Activated T-helper 1 cell treated with Interleukin-2 at 50 U/mL for 16 hours (primary cell): ENCODE measurements at regions not wholly inside any gene's neighbourhood (a gene's known extent, or its start where the extent isn't known, plus 50 kb on each side); places are given as distances from the start of the nearest gene placed in this dataset.

ENCODE experiments used
- DNase-seq: peaks from one replicate; pipeline ENCODE4 v3.0.0-alpha.2; 2020; ENCODE audit warnings: low read depth

DNA sequence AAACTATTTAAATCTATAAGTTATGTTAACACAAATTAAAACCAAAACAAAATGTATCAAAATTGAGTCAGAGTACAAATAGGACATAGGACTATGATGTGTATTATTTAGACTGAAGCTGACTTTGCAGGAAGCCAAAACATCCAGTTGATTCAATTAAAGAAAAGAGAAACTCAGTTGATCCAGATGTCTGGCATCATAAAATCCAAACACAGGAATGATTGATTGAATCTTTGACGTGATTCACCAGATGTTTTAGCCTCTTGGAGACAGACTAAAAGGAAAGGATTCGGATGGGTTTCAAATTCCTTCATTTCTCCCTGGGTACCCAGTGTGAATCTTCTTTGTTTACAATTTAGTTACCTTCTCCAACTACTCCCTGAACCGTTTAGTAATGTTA lies 272.9 kb downstream of the IRS1 start:
- no peak for DNase-seq

DNA sequence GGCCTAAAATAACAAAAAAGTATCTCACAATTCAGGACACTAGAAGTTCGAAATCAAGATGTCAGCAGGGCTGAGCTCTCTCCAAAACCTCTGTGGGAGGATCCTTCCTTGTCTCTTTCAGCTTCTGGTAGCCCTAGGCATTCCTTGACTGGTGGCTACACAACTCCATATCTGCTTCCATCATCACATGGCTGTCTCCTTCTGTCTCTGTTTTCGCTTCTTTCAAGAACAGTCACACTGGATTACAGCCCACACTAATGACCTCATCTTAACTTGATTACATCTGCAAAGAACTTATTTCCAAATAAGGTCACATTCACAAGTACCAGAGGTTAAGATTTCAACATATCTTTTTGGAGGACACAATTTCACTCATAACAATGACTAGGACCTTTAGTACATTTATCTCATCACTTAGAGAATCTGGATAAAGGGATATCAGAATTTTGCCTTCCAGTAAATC lies 275.2 kb downstream of the IRS1 start:
- DNase-seq = no peak

DNA sequence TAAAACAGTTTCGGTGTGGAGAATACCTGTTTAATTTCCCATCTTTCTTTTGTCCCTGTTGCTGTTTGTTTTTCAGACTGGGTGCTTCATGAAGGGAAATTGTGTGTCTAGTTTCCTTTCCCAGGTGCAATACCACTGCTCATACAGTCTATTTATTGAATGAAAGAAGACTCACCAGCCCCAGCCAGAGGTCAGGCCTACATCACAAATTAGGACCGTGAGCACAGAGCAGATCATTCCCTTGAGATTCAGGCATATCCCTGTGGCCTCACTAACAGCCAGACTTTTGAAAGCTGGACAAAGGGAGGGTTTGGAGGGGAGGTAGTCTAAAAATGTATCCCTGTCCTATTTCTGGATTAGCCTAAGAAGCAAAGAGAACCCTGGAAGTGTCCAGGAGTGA lies 278.9 kb downstream of the IRS1 start:
- no peak for DNase-seq

DNA sequence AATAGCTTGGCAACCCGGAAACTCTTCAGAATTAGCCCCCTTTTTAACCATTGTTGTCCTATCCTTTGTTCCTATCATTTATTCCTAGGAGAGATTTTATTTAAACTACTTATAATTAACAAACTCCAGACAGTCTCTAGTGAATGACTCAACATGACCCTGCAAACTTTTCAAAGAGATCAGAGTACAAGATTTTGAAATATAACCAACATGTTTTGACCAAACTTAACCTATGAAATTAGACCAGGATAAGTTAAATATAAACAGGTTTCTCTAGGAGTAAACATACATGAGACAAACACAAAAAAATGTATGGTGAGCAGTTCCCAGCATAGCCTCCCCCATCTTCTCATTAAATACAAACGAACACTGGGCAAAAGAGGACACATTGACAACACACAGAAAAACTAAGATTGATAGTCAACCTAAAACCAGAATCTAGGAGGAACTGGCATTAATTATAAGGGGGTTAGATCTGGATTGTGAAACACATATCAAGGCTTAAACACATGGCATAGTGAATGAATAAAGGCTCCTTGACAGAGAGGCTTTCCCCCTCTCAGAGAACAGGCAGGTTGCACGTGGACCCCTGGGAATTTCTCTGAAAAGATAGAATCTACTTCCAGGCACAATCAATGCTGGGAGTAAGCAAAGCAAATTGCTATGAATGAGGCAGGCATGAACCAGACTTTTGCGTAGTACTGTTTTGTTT lies 284.1 kb downstream of the IRS1 start:
- no peak for DNase-seq

DNA sequence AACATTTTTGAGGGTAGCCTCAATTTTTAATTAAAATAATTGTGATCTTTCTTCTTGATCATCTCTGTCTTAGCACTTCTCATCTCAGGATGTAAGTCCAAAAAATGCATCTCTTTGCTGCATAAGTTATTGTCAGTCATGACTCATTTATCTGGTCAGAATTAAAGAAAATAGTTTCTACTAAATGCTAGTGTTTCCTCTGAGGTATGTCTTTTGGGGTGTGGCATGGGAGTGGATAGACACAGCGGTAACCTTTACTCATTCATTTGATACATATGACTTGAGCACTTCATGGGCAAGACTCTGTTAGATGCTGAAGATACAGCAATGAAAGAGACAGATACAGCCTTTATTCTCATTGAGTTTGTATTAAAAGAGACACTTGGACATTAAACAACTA lies 284.7 kb downstream of the IRS1 start:
- no peak for DNase-seq

DNA sequence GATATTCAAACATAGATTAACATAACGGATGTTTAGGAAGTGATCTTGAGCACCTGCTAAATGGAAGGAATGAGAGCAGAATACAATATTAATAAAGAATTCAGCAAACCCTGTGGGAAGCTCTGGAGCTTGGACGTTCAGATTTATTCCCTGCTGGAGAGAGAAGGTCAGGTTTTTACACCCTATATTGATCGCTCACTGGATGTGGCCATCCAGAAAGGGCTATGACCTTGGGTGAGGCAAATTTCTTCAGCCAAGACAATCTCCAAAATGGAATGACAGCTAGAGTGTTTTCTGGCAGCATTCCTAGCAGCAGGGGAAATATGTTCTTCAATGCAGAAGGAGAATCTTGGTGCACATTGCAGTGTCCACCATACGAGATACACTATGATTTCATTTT lies 288.3 kb downstream of the IRS1 start:
- DNase-seq = no peak

DNA sequence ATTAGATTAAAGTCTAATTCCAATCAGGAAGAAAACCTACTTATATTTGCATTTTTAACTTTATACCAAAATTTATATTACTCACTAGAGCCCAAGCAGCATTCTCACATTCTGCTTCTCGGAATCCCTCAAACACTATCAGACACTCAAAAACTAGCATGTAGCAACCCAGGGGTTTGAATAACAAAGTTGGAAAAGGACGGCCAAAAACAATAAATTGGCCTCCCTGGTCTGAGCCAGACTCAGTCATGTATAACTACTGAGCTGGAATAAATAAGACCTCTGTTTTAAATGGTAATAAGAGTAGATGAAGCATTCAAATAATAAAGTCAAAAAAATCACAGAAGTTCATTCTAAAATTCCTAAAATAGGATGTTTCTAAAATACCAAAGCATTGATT lies 290.9 kb downstream of the IRS1 start:
- no peak for DNase-seq

DNA sequence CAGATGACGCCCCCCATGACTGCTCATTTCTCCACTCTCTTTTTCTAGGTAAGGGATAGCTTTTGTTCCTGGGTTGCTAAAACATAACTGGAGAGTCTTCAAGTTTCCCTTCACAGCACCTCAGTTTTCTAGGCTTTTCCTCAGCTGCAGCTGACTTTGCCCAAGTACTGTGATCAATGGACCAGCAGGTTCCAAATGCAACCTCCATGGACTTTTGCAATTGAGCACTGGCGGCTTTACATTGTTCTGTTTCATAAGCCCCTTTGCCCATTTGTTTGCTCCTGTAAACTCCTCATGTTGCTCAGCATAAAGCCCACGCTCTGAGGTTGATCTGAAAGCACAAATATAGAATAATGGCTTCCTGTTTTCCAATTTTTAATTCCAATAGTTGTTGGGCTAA lies 291.6 kb downstream of the IRS1 start:
- no peak for DNase-seq

DNA sequence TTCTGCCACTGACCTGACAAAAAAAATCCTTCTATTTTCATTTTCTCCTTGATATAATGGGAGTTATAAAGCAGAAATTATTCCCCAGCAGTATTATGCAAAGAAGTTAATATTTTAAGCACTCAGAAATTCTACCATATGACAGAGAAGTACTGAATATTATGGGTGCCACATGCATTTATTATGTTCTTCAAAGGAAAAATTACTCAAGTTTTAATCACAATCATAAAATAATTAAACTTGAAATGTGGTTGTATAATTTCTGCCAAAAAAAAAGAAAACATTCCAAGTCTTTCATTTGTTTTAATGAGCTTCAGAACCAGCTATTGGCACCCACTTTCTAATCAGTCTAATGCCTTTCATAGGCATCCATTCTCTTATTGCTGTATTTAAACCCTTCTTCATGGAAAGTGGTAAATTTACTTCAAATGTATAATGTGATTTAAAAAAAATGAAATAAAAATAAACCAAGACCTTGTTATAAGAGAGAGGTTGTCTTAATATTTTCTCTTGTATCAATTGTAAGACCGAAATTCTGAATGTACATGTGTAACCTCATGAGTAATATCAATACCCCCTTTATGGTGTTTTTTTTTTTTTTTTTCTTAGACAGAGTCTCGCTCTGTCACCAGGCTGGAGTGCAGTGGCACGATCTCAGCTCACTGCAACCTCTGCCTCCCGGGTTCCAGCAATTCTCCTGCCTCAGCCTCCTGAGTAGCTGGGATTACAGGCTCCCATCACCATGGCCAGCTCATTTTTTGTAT lies 302.3 kb downstream of the IRS1 start:
- no peak for DNase-seq

DNA sequence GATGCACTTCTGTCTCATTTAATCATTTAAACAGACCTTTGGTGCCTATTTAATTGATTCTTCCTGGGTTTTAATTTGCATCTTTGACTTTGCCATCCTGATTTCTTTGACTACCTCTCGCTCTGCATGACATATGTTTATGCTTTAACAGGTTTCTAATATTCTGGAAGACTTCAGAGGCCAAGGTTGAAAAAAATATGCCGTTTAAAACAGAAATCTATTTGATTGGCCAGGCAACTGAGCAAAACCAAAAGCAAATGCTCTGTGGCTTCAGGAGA lies 303.4 kb downstream of the IRS1 start:
- DNase-seq = no peak

DNA sequence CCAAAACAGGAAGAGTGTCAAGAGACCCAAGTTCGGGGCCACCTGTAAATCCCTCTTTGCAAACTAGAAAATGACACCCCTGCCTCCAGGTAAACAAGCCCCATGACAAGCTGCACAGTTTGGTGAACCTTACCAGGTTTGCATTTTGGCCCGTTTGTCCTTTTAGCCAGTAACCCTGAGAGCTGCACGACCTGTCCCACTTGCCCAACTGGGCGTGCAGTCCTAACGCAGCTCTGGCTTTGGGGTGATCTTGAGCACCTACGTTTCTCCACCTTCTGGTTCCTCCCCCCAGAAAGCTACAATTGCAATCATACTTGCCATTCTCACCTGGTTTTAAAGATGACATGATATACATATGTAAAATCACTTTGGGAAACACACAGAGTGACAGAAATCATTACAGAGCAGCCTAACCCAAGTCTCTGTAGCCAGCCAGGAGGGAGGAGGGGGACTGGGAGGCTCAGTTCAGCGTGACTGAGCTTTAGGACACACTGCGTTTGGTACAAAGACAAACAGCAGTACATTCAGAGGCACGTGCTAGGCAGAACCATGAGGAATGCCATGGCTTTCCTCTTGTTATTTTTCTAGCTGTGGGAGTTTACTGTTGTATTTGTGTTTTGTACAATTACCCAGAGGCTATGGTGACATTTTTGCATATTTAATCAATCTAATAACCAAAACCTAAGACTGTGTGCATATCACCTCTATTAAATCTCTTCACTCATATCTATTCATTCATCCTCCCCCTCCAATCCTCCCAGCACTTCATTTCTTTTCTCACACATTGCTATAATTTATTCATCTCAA lies 304.0 kb downstream of the IRS1 start:
- DNase-seq = no peak

DNA sequence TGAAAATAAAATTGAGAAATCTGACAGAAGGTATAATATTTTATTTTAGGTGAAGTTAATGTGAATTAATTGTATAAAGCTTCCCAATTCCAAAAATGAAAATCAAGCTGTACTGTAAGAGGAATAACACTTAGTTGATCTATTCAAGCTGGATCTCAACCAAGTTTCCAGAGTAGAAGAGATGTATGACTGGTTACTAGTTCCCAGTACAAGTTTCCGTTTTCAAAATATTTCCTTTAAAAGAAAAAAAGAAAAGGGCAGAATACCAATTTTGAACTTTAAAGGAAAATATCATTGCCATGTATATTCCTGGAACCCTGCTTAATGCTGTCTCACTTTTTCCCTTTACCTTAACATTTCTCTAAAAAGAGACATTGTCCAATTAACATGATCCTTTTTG lies 308.5 kb downstream of the IRS1 start:
- no peak for DNase-seq

DNA sequence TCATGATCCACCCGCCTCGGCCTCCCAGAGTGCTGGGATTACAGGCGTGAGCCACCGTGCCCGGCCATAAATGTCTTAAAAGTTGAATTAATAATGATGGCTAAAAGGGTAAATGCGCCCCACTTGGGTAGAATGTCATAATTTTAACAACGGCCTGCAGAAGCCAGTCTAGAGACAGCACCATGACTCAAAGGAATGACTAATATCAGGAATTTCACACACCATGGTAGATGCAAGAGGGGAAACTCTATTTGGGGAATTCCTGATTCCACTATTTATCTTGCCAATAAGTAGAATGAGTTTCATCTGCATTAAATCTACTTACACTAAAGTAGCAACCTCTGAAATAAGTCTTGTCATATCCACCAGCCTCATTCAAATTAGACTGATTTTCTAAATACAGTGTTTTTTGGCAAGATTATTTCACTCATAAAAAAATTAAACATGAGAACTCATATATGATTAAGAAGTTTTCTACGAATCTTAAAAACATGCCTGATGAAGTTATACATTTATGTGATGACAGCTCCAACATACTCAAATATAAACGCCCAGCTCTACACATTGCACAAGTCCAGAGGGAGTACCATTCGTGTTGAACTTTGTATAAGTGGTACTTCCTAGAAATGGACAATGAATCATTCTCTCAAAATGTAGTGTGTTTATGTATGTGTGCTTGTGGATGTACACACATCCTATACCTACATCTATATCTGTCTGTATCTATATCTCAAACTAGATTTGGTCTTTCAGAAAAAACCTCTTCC lies 309.7 kb downstream of the IRS1 start:
- DNase-seq = no peak

DNA sequence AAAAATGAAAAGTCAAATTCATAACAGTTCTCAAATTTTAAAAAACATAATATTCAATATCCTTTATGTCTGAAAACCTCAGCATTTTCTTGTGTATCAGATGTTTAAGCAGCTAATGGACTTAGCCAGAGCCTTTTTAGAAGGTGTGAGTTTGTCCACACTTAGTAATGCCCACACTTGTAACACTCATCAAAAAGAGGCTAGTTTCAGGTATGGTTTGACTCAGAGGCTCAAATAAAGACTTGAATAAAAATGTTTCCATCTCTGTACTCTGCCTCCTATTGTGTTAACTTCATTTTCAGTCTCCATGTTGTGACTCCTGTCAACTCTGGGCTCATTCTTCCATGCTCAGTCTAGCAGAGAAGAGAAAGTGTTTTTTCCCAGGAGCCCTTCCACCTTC lies 311.6 kb downstream of the IRS1 start:
- no peak for DNase-seq

DNA sequence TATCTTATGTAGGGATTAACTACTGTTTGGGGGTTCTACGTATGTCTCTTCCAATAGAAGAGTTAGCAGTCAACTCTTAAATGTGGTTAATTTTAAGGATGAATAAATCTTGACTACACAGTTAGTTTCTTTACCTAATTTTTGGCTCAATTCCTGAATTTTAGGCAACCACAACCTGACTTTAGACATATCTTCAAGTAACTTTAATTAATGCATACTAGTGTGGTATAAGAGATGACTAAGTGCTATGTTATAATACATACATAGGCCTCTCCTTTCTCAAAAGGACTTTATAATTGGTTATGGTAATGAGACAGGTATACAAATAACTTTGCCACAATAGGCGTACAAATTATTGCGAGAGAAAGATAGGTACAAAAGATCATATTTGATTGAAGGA lies 312.0 kb downstream of the IRS1 start:
- DNase-seq = no peak

DNA sequence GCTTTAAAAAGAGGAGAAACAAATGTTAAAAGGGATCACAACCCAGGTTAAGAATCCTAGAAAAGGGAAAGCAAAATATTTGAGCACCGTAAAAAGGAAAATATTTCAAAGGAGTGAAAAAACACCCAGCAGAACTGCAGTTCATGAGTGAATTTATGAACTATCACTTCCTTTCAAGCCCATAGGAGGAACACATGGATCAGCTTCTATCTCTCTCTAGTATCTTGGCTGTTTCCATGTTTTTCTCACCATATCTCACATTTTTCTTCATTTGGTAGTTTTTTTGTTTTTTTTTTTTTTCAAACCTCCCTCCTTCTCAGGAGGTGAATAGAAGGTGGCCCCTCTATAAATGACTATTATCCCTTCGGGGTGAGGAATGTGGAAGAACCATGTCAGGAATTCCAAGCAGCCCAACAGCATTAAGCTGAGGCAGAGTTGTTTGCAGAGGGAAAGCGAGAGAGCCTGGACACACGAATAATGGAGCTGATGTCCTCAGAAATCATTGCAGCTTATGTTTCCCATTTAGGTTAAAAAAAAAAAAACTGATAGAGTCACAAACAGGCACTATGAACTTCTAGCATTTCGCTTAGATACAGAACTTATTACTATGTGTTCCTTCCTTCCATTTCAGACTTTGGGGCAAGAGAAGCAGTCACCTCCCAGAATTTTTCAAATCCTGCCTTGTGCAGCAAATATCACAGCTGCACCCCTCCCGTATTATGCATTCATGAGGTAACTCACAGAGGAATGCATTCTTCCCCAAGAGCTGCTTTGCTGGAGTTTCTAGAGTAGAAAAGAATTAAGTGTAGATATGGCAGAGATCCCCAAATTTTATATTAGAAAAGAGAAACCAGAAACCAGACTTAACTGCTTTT lies 315.6 kb downstream of the IRS1 start:
- DNase-seq = no peak

DNA sequence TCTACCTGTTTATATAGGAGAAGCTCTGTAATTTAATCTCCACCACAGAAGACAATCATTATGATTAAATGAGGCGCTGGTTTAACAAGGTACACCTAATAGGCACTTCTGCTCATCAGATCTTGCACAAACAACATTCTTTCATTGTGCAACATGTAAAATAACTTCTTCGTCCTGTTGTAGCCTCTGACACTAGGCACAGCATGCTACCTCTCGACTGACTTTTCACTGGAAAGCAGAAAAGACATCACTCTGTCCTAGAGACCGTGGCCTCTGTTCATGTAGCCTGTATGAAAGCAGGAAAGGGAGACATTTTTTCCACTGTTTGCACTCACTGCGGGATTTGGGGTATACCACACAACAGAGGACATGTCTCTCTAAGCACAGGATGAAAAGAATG lies 316.5 kb downstream of the IRS1 start:
- DNase-seq = no peak

DNA sequence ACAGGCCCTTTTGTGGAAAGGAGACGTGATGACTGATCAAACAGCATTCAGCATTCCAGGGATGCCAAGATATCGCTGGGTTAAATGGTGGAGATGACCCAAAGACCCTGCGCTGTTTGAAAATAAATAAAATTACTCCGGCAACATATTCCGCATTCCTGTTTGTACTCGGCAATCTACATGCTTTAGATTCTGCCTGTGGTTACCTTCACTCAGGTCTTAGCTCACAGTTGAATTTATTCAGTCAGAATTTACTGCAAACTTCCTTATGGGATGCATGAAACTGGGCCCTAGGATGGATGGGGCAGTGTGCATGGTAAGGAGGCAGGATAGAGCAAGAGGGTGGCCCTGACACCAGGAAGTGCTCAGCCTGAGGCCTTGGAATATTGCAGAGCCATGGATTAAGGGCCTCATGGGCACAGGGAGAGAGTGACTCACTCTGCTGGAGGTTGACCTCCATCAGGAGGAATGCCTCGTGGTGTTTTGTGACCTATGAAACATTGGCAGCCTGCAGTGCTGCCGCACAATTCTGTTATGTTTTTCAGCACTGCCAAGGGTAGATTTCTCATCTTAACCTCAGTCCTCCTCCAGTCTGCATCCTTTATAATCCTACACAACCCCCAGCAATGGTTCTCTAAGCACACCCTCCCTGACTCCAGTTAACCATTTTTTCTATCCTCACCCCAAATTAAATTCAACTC lies 321.4 kb downstream of the IRS1 start:
- no peak for DNase-seq

DNA sequence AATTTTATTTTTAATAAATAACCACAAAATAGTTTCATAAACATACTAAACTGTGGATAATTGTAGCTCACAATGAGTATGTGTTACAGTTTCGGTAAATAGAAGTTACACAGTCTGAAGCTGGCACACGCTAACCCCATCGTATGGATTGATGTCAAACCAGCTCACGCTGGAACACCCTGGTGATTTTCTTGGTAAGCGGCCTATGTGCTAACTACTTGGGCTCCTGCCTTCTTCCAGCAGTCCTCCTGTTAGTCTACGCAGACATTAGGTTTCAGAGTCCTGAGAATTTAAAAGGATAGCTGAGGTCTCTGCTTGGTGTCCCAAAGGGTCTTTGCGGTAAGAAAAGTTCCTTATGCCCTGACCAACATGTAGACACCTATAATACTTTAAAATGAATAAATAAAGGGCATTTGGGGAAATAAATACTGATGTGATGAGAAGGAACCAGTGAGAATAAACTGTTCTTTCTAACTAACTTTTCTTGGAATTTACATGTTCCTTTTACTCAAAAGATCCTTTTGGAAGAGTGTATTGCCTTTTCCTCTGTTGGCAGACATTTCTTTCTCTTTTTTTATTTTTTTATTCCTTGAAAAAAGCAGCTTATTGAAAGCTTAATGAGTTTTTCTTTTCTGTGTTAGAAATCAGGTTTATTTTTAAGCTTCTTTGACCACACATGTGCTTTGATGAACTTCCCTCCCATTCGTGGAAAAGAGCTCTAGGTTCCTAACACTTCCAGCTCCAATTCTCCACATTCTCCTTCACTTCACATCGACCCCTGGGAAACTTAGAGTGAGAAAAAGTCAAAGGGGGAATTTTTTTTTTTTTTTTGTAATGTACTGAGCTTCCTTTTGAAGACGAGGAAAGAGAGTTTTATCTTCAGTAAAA lies 322.2 kb downstream of the IRS1 start:
- DNase-seq = no peak

DNA sequence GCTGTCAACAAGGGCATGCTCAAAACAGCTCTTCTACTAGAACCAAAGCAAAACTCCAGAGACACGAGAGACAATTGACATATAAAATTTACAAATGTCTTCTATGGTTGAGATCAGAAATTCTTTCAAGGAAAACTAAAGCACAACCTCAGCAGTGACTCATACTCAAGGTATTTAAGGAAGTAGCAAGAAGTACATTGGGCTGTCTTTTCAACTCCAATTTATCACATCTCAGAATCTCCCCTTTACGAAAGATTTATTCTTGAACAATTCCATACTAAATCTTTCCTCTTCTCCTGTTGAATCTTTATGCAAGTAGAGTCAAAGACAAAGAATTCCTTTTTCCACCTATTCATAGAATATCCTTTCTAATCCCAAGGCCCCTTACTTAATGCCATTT lies 324.0 kb downstream of the IRS1 start:
- no peak for DNase-seq
